NOMO-1 treated with dmso at 0.1 percent for 144 hours (cell line): ENCODE measurements at regions not wholly inside any gene's neighbourhood (a gene's known extent, or its start where the extent isn't known, plus 50 kb on each side); places are given as distances from the start of the nearest gene placed in this dataset.

Experiments
- DNase-seq: peaks from one replicate; lab custom pipeline; 2025; ENCODE audit not compliant: unreplicated experiment; lab: John Stamatoyannopoulos, UW

GRCh38 chr4:41426539-41426938 is 111.4 kb upstream of the LIMCH1 start:
- no peak for DNase-seq

GRCh38 chr4:41427306-41427882 is 110.6 kb upstream of the LIMCH1 start:
- DNase-seq, result no peak

GRCh38 chr4:41427931-41428600 is 109.9 kb upstream of the LIMCH1 start:
- DNase-seq, result no peak

- no peak for DNase-seq
Observed at GRCh38 chr4:41428601-41429279, 109.2 kb upstream of the LIMCH1 start.

- DNase-seq, result no peak
Observed at GRCh38 chr4:41429280-41429669, 108.7 kb upstream of the LIMCH1 start.

- no peak for DNase-seq
Observed at GRCh38 chr4:41430792-41431191, 107.2 kb upstream of the LIMCH1 start.

- no peak for DNase-seq
Observed at GRCh38 chr4:41431276-41431675, 106.7 kb upstream of the LIMCH1 start.

- no peak for DNase-seq
Observed at GRCh38 chr4:41432219-41432618, 105.7 kb upstream of the LIMCH1 start.

- no peak for DNase-seq
Observed at GRCh38 chr4:41432881-41433280, 105.1 kb upstream of the LIMCH1 start.

GRCh38 chr4:41433361-41433760 is 104.6 kb upstream of the LIMCH1 start:
- no peak for DNase-seq

GRCh38 chr4:41435510-41435909 is 102.4 kb upstream of the LIMCH1 start:
- no peak for DNase-seq

- no peak for DNase-seq
Observed at GRCh38 chr4:41436419-41436818, 101.5 kb upstream of the LIMCH1 start.

GRCh38 chr4:41437111-41437536 is 100.8 kb upstream of the LIMCH1 start:
- no peak for DNase-seq

- no peak for DNase-seq
Observed at GRCh38 chr4:41438931-41439297, 99.0 kb upstream of the LIMCH1 start.

- DNase-seq, result no peak
Observed at GRCh38 chr4:41442810-41443209, 95.1 kb upstream of the LIMCH1 start.

GRCh38 chr4:41443340-41444079 is 94.4 kb upstream of the LIMCH1 start:
- no peak for DNase-seq

GRCh38 chr4:41446391-41446790 is 91.6 kb upstream of the LIMCH1 start:
- DNase-seq, result no peak

- DNase-seq, result no peak
Observed at GRCh38 chr4:41446981-41447725, 90.8 kb upstream of the LIMCH1 start.

- no peak for DNase-seq
Observed at GRCh38 chr4:41448934-41449333, 89.0 kb upstream of the LIMCH1 start.

- DNase-seq, result no peak
Observed at GRCh38 chr4:41451961-41452360, 86.0 kb upstream of the LIMCH1 start.
